CD4-positive, alpha-beta T cell treated with Interleukin-4 for 4 hours (primary cell): ENCODE measurements at regions not wholly inside any gene's neighbourhood (a gene's known extent, or its start where the extent isn't known, plus 50 kb on each side); places are given as distances from the start of the nearest gene placed in this dataset.

Source experiments
- DNase-seq: peaks from one replicate; pipeline ENCODE4 v3.0.0-alpha.2; 2020

DNA sequence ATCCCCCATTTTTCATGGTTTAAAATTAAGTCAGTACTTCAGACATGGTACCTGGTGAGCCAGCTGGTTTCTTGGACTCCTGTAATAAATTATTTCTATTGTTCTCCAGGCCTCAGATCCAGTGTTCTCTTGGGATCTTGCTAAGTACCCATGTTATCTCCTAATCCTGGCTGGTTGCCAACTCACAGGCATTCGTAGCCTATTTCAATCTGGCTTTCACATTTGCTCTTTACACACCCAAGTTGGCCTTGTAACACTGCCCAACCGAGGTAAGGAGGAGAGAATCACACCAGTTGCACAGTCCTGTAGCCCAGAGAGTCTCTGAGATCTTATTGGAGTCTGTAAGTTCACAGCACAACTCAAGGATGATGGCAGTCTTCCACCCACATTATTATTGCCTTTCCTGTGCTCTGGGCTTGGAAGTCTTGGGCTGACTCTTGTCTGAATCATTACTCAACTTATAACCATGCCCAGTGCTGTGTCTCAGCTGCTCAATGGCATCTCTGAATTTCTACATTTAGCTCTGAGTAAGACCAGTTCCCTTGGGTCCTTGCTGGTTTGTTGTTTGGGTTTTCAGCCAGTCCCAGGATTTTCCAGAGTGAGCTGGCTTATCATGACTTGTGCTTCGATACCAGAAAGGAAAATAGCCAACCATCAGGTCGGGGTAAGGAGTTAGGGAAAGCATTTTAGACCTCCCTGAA is 76.6 kb upstream of the KLF12 start:
- no peak for DNase-seq

DNA sequence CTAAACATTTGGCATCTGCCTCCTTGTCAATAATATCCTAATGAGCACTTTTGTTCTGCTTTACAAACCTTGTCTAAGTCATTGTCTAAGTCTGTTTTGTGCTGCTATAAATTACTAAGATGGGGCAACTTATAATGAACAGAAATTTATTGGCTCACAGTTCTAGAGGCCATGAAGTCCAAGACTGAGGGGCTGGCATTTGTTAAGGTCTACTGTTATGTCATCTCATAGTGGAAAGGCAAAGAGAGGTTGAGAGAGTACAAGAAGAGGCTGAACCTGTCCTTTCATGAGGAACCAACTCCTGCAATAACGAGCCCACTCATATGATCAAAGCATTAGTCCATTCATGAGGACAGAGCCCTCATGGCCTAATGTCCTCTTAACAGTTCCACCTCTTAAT is 72.7 kb upstream of the KLF12 start:
- no peak for DNase-seq

DNA sequence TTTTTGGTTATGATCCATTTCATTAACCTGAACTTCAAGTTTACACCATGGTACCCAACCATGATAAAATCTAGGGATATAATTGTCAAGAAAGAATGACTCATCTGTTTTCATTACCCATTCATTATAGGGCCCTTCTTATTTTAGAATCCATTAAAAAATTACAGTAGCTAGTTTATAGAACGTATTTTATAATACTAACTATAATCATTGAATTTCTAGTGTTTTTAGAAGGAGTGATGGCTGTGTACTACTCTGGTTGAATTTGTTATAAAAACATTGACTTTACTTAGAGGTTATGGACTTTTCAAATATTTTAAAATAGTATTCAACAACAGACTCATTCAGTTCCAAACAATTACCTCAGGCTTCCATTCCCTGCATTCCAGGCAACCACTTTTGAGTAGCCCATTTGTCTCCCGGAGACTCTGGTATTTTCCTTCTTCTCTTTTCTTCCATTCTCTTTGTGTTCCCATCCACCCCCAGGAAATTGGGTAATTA is 71.9 kb upstream of the KLF12 start:
- no peak for DNase-seq

DNA sequence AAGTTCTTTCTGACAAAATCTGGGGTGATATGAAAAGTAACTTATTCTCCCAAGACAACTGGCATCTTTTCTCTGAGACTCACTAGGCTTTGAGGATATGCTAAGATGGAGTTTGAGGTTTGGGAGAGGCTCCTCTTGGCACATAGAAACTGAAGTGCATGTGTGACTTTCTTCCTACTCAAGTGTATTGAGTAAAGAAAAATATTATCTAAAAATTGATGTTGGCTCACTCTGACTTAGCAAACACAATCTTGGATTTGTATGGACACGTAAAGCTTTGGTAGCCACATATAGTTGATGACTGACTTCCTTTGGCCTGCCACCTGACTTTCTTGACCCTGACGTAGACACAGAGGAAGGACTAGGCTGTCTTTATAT is 71.1 kb upstream of the KLF12 start:
- no peak for DNase-seq

DNA sequence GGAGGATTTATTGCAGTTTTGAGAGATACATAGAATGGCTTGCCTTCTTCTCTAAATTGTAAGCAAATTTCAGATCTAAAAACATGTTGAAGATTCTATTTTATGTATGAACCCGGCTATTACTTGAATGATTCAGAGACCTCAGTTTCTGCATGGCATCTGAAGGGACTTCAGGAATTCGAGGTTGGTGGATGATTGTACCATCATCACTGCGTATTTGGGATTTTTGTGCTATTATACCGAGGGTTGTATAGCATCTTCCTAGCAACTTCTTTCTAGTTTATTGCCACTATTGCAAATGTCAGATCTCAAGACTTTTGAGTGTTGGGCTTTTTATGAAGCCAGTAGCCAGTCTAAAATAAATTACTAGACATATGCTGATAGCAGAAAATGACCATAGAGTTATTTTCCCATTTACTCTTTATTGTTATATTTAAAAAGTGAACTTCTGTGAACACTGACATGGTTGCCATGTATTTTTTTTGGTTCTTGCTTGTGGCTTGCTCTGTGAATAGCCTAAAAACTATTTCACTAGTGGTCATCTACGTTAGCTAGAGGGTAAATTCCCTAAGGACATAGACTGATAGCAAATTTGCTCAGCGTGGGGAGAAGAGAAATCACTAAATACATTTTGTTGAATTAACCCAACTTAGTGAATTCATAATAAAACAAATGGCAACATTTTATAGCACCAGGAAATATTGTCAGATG is 70.6 kb upstream of the KLF12 start:
- no peak for DNase-seq

DNA sequence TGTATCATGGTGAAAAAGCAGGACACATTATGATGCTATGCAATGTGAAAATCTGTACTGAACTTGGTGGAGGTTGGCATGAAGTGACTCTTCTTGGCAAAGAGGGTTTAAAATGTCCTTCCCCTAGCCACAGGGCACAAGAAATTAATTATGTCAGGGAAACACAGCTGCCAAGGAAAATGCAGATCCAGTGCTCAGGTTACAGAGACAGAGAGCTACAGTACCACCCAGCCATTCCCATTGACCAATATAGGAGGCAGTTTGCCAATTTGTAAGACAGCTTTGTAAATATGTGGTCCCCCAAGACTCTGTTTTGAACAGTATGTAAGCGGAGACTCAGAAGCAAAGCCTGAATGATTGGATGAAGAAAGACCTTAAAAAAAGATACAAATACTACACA is 69.4 kb upstream of the KLF12 start:
- DNase-seq: no peak

DNA sequence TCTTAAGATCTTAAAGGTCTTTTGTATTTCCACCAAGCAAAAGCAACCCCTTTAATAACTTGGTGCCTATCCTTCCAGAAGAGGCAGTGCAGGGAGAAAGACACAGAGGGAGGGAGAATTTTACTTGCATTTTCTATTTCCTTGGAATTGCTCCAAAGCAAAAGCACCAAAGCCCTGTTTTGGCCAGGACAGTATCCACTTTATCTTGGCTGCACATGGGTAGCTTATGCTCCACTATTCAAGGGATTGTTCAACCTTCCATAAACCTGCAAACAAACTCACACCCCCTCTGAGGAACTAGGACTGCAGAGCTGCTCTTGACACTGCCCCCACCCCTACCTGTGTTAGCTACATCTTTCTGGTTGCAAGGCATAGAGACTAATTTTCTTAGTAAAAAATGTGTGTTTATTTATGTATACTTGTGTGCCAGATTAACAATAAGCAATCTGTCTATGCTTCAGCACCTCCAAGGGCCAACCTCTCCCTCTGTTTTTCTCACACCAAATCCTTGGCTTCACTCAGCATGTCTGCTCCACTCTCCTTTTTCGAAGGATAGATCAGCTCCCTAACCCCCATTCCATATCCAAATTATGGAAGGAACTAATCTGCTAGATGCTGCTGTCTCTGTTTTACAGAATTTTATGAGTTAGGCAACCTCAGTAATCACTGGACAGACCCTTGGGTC is 68.1 kb upstream of the KLF12 start:
- DNase-seq: no peak

DNA sequence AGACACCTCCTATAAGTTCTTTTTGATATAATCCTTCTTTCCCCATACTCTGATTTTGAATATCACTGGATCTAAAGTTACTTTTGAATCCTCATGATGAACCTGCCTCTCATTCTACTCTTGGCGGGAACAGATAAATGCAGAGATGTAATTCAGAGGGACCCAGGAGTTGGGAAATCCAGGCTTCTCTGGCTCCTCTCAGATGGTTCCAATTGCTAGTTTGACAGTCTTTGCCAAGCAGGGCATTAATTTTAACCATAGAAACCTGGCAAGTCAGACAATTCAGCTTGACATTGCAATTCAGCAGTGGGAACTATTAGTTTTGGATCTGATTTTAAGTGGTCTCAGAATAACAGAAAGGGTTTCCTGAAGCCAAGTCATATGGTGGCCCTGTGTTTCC is 67.3 kb upstream of the KLF12 start:
- DNase-seq: no peak

DNA sequence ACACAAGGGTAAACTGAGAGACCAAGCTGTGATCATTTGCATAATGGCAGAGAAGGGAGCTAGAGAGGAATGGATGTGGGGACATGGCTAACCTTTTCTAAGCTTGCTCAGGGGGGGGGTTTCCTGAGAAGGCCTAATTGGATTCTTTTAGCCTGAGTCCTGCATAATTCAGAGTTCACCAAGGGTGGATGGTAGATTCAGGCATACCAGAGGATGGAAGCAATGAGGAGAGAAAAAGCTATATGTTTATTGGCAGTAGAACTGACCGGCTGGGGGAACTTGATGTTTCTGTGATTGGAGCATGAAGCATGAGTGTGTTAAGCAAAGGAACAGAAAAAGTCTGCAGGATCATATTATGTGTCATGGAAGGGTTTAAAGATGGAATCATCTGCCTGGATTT is 65.9 kb upstream of the KLF12 start:
- no peak for DNase-seq

DNA sequence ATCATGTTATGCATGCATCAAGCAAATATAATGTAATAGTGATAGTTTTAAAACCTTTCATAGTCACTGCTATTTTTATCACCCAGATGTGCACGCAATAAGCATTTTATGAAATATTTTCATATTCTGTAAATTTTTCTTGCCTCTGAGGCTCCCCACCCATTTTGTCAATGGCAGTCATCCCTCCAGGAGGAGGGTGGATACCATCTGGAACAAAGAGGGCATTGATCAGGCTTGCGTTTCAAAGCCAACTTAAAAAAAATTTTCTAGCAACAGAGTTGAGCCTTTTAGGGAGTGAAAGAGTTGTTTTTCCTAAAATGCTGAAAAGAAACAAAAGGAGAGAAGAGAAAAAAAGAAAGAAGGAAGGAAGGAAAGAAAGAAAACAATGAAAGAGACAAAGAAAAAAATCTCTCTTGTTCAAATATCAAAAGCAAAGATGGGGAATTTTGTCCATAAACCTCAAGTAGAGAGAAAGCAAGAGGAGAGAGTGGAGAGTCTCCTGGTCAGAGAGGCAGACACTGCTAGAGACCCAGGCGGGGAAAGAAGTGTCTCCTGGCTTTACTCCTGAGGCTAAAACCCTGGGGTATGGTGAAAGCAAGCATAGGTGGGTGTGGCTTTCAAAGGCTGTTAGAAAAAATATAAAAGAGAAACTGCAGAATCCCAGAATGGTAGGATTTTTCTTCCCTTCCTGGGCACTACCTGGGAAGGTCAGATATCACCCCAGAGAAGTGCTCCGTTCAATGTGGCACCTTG is 63.6 kb upstream of the KLF12 start:
- DNase-seq: no peak

DNA sequence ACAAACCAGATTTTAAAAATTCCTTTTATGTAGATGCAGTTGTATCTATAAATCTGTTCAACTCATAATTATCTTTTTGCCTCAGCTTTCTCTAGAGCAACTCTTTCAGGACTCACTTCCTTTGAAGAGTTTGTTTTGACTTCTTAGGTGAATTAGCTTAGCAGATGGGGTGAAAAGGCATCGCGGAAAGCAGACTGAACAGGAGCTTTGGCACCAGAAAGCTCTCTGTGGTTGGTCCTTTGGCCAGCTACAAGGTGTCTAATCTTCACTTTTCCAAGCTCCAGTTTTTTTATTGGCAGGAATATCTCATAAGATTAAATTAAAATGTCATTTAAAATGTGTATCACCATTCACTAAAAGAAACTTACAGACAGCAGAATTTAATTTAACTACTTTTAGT is 60.6 kb upstream of the KLF12 start:
- no peak for DNase-seq

DNA sequence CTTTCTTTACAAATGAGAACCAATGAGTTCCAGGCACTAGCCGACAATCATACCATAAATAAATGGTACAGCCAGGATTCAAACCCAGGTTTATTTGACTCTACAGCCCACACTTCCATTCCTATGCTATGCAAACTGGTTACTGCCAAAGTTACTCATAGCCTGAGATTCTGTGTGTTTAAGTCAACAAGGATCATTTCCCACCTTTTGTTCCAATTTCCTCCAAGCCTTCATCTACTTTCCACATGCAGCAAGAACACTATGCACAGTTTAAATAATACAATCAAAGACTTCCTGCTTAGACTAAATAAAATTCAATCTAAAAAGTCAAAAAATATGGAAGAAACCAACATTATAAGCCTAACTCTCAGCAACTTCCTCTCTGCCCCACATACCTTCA is 59.2 kb upstream of the KLF12 start:
- no peak for DNase-seq

DNA sequence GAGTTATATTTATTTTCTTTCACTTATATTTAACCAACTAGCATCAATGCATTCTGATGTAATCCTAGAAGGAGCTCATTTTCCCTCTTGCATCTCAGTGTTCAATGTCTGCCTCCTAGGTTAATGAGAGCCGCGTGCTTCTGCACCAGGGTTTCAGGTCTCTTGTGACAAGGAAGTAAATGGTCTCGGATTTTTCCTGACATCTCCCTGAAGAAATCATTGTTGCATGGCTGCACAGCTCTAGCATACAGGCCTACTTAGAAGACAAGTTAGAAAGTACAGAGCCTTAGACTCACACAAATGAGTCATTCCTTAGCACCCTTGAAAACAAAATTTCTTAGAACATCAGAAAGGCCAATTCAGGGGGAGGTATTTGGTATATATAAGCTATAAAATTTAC is 57.2 kb upstream of the KLF12 start:
- no peak for DNase-seq

DNA sequence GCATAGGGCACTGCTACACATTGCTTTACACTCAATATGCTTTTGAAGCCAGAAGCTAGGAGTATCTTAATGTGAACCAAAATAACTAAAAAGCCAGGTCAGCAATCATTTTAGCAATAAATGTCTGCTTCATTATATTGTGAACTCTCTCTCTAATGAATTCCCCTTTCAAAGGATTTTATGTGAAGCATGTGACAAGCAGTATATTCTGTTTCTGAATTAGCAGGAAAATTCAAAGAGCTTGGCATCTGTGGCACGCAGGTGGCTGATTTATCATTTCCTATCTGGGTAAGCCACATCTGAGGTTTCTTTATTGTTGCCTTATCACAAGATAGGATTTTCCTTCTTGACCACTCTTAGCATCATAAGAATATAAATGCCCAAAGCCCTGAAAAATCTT is 56.8 kb upstream of the KLF12 start:
- peak; percentile 15 for DNase-seq

DNA sequence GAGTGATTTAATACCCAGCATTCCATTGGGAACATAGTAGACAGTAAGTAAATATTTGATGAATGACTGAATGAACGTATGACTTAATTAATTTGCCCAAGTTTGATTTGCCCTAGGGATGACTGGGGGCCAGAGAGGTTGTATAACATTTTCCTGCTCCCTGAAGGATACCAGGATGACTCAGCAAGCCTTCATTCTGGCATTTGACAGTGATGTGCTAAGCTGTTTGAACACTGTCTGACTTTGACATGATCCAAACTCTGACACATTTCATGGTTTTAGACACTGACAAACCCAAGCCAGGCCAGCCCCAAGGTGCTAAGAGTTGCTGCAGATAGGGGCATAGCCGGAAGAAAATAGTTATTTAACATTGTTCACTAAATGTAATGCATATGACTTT is 53.4 kb upstream of the KLF12 start:
- DNase-seq: no peak

DNA sequence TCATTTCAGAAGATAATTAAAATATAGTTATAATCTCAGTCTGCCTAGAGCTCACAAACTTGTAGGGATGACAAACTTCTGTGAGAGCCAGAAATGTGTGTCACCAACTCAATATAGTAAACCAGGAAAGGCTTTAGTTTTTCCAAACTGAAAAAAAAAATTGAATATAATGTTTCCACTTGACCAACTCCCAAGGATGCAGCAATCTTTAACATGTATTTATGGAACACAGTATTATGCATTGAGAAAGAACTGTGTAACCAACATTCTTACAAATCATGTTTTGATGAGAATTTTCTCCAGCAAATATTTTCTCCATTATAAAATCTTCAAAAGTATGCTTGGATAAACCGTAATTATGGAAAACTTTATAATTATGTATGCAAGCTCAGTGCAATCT is 50.1 kb upstream of the KLF12 start:
- no peak for DNase-seq
